GM19397 (cell line): ENCODE measurements at regions not wholly inside any gene's neighbourhood (a gene's known extent, or its start where the extent isn't known, plus 50 kb on each side); places are given as distances from the start of the nearest gene placed in this dataset.

Experiments
- ATAC-seq: cut with Tn5 transposase; IDR thresholded peaks from one replicate; pipeline ENCODE4 v1.9.1; 2021; ENCODE audit warnings: mild to moderate bottlenecking, moderate library complexity; ENCODE audit not compliant: unreplicated experiment

DNA sequence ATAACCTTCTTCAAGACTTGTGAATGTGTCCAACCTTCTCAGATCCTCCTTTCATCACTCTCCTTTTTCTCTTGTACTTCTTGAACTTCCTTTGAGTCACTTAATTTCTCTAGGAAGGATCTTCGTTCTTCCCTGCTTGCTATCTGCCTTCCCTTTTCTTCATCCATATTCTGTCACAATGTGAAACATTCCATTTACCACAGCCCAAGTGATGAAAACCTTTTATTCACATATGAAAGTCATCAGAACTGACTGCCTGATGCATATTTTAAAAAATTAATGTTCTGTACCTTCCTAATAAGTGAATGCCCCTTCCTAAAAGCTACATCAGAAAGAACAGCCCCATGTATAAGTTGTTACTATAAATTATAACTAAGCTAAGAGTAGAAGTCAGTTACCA is 520.4 kb upstream of the LUZP2 start:
- ATAC-seq, result no peak

DNA sequence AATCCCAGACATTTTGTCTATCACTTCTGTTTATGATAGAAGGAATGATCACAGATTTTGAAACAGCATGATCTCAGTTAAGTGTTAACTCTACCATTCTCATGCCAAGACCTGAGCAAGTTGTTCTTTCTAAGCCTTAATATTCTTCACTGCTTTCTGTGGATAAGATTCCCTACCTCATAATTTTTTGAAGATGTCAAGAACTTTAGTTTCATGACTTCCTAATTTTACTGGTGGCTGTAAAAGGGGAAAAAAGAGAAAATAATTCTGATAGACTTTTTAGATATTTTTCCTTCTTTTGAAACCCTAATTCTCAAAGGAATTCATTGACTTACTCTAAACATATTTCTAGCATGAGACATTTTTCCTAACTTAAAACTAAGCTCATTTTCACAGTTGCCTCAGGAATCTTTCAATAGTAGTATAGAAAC is 520.0 kb upstream of the LUZP2 start:
- no peak for ATAC-seq

DNA sequence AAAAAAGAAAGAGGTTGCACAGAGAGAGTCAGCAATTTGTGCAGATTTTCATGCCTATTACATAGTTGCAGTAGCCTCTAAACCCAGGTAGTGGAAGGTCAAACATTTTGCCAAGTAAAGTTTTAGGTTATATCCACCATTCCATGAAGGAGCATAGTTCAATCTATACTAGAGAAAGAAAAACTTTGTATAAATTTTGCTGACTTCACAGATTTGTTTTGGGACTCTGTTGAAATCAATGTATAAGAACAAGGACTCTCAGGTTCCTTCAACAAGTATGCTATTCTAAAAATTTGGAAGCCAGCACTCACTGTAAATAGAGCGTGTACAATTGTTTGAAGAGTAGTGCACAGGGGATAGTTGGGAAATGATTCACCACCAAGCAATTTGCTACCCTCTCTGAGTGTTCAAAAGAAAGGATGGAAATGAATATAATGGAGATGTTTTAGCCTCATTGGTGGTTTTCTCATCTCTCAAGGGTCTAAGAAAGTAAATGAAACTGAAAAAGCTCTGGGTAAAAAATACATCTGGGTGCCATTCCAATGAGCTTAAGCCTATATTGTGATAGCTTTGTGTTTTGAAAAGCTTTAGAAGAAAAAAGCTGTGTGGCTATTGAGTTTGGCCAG is 508.4 kb upstream of the LUZP2 start:
- no peak for ATAC-seq

DNA sequence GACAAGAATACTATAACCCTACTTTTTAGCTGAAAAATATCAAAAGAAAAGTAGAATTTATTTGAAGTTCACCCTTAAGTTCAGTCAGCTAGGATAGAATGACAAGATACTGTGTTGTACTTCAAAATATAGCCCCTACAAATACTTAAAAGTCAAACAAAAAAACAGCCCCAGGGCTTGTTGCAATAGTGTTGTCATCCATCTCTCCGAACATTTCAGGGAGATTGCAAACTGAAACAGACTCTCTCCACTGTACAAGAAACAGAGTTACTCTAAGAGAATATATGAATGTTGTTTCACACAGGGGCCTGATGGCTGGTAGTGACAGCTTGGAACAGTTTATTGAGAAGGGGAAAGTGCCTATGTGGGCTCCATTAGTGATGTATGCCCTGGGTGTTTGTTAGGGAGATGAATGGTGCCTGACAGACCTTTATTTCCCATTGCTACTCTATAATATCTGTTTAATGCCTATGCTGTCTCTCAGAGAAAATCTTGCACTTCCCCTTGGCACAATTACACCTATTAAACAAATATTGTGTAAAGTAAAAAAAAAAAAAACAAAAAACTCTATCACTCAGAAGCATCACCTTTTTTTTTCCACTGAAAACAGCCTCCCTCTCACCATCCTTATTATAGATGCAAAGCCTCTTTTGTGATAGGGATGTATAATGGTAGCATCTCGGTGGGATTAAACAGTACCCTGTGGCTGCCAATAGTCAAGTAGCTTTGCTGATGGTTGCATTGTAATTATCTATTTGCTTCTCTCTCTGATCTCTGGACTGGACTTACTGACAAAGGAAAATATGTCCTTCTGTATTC is 506.3 kb upstream of the LUZP2 start:
- ATAC-seq, result no peak

DNA sequence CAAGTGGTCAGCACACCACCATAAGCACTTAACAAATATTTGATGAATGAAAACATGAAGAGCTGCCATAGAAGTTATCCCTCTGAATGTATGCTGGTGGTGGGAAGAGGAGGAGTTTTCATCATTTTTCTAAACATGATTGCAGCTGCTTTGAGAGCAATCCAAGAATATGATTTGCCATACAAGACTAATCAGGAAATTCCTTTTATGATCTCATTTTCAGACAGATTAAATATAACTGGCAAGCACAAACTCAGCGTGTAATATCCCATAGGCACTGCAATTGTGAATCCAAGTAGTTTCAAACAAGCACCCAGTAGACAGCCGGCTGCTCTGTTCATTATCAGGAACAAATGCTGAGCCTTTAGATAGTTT is 505.7 kb upstream of the LUZP2 start:
- ATAC-seq, result no peak

DNA sequence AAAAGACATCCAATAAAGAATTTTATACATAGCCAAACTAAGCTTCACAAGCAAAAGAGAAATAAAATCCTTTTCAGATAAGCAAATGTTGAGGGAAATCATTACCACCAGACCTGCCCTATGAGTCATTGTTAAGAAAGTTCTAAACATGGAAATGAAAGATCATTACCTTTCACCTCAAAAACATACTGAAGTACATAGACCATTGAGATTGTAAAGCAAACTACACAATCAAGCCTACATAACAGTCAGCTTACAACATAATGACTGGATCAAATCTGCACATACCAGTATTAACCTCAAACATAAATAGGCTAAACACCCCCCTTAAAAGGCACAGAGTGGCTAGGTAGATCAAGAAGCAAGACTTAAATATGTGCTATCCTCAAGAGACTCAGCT is 501.0 kb upstream of the LUZP2 start:
- no peak for ATAC-seq

DNA sequence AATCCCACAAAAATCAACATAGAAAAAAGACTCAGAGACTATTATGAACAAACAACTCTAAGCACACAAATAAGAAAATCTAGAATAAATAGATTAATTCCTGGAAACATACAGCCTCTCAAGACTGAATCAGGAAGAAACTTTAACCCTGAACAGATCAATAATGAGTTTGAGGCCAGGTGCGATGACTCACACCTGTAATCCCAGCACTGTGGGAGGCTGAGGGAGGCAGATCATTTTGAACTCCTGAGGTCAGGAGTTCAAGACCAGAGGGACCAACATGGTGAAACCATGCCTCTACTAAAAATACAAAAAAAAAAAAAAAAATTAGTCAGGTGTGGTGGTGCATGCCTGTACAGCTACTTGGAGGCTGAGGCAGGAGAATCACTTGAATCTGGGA is 499.5 kb upstream of the LUZP2 start:
- ATAC-seq, result no peak

DNA sequence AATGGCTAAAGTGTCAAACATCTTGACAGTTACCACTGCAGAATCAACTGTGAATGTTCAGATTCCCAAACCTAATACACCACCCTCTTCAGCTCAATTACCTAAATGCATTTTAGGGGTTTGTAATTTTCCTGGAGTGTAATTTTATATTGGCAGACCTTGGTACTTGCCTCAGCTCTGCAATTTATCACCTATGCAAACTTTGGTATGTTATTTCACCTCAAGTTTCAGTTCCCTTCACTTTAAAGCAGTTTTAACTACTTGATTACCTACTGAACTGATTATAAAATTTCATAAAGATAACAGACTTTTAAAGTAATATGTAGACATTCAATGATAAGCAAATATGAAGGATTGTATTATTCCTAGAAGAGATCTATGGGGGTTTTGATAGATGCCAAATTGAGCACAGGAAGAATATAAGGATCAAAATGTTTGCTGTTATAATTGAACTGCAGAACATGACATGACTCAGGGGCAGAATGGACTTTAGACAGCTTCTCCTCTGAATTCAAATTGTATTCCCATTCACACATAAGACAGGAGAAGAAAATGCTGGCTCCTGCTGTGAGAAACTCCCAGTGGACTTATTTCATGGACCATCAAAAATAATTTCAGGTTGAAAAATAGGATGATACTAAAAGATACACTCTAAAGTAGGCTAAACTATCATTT is 491.5 kb upstream of the LUZP2 start:
- no peak for ATAC-seq

DNA sequence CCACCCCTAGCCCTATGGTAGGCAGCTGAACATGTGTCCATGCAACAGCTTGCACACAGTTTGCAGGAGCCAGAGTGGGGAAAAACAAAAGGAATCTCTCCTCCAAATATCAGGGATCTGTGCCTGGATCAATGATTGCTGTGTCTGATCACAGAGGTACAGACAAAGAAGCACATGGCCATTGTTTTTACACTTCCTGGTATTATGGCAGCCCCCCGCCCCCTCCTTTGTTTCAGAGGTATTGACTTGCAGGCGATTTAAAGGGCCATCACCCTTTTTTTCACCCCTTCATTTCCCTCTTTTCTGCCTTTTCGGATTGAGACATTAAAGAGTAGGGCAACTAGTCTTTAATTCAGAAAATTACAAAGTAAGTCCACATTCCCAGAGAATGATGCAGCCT is 453.0 kb upstream of the LUZP2 start:
- ATAC-seq, result no peak

DNA sequence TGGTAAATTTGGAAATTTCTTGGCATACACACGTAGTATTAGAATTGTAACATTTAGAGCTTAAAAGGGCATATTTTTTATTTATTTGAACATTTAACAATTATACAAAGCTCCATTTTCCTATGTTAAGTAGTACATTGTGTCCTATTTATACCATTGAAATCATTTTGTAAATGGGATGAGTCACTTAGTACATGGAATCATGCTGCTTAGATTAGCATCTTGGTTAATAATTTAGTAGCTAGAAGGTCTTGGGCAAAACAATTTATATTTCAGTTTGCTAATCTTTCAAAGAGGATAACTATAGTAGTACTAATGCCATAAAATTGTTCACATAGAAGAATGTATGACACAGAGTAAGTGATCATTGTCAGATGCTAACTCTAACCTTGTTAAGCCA is 450.1 kb upstream of the LUZP2 start:
- ATAC-seq, result no peak

DNA sequence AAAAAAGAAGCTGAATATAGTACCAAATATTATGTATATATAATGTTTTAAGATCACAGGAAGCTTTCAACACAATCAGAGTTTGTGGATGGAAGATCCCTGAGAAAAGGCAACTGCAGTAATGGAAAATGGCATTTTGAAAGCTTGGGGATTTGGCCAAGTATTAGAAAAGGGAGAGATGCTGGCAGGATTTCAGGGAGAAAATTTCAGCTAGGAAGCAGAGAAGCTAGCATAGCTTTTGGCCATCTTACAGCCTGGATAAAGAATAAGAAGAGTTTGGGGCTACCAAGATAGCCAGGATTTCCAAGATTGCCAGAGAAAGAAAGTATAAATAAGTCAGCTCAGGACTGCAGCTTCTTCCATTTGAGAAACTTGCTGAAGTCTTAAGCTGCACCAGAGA is 440.8 kb upstream of the LUZP2 start:
- ATAC-seq, result no peak

DNA sequence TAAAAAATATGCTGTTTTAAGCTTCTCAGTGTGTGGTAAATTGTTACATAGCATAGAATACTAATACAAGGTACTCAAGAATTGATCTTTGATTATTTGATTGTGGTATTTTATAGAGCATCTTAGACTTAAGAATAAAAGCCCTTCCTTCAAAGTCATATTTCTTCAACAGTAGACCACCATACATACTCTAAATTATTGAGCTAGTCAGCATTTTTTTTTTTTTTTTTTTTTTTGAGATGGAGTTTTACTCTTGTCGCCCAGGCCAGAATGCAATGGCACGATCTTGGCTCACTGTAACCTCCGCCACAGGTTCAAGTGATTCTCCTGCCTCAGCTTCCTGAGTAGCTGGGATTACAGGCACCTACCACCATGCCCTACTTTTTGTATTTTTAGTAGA is 436.7 kb upstream of the LUZP2 start:
- no peak for ATAC-seq

DNA sequence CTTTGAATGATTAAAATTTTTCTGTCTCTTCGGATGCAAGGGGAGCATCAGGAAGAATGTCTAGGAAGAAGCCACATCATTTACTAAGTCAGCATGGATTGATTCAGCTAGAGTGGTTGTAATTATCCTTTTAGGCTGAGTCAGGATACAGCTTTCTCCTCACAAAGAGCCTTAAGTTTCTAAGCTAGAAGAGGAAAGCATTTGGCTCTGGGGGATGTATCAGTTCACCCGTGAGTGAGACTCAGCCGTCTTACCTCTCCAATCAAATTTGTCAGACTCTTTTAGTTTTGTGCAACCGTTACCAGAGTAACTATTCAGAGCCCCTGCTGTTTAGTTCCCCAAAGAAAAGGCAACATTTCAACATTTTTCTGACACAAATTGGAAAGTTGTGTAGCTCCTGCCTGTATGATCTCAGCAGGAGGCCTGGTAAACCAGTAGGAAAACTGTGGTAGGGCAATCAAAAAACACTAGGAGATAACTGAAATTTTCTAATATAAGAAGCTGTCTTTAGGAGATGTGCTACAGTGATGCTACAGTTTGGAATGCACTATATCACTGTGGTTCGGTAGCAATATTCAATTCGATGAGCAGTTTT is 432.4 kb upstream of the LUZP2 start:
- no peak for ATAC-seq

DNA sequence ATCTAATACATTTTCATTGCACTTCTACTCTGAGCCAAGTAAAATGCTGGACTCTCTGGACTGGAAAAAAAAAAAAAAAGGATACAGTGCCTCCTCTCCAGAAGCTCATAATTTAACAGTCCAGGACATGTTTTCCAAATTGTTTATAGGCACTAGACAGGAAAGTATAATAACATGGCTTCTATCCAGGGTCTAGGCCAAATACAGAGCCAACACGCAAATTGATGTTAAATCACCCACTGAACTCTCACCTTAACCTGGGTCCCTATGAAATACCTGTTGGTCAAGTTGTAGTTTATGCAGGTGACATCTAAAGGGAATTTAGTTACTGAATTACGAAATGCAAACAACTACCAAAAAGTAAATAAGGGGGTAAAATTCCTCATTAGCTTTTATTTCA is 428.7 kb upstream of the LUZP2 start:
- no peak for ATAC-seq

DNA sequence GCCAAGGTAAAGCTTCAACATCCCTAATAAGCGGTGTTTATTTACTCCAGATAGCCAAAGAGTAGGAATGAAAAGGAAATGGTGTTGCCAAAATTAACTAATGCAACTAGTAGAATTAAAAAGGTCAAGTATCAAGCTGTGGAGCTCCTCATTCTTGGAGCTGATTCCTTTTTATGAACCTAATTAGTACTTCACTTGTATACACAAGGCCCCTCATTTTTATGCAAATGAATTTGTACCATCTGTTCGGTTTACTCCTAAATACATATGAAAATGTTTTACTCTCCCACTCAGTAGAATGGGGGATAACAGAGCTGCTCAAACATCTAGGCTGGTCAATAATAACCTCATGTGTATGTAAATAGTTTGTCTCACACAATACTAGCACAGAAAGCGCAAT is 426.4 kb upstream of the LUZP2 start:
- no peak for ATAC-seq

DNA sequence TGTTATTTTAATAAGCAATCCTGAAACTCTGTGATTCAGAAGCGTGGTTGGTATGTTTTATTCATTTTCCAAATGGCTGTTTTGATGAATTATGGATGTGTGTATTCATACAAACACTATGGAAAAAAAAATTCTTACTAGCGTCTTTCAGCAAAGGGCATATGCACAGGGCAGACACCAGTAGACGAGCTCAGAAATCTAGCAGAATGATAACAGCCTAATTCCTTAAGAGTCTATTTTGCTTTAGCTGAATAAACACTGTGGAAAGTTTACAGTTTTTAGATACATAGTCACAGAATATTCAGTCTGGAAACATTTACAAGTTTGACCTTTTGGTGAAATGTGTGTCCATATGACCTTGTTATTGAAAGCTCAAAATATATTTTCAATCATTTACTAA is 418.8 kb upstream of the LUZP2 start:
- no peak for ATAC-seq

DNA sequence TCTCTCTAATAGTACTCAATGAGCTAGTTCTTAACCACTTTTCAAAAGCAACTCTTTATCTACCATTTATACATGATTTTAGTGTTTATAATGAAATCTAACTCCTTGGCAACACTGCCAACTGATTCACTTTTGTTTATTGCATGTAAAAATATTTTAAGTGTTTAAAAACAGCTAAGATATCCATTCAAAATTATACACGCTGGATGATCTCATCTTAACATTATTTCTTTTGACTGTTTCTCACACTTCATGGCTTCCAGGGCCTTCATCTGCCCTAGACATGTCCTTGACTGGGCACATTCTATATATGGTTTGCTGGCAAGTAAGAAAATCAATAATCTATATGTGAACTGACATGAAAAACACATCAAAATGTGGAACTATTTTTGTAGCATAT is 414.6 kb upstream of the LUZP2 start:
- ATAC-seq, result no peak

DNA sequence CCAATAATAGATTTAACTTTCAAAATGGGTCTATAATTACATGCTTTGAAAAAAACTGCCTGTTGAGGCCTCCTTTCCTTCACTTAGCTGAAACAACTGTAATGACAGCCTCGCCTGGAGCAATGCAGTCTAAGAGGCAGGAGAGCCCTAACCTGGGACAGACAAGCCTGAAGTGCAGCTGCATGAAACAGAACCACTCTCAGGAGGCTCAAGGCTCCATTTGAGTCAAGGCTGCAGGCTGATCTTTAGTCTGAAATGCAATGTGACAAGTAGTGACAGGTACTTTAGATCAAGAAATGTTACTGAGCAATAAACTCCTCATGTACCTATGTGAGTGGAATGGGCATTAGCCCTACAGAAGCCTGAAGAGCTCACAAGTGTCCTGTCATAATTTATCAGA is 414.0 kb upstream of the LUZP2 start:
- no peak for ATAC-seq

DNA sequence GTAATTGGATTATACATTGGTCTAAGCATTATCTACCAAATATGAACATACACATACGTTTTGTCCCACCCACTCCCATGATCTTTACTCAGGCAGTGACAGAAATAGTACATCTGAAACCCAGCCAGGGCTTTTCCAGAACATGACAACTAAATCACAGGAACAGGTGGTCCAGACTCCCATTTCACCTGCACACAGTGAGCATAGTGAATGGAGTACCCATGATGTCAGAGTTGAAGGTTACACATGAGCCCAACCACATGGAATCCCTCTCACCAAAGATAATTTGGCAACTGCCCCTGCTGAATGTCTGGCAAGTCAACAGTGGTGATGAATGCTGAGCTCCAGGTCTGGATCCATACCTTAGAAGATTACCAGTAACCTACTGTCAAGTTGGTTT is 411.9 kb upstream of the LUZP2 start:
- no peak for ATAC-seq

DNA sequence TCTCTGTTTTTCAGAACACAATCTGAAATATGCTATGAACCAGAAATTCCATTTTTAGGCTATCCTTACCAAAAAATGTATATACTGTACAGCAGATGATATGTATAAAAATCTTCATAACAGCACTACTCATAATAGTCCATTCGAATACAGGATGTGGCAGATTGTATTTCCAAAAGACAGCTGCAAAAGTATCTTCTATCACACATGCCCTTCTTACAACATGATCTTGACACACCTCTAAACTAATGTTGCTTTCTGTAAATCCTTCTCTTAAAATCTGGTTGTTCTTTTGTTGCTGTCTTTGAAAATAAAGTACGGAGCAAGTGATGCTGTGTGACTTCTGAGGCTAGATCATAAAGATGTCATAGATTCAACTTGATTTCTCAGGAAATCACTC is 409.9 kb upstream of the LUZP2 start:
- no peak for ATAC-seq

DNA sequence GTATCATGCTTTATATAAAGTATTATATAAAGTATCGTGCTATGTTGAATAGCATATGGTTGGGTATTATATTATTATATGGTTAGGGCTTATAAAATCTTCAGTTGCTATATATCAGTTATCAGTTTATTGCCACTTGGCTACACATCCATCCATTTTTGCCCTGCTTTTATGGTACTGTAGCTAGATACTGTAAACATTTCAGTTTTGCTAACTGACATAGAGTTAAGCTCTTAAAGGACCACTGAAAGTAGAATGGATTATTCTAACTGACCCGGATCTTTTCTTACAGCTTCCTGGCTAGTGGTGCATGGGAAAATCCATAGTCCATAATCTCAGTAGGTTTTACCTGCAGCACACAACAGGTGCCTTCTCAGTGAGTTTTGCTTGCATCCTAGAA is 405.3 kb upstream of the LUZP2 start:
- ATAC-seq, result no peak

DNA sequence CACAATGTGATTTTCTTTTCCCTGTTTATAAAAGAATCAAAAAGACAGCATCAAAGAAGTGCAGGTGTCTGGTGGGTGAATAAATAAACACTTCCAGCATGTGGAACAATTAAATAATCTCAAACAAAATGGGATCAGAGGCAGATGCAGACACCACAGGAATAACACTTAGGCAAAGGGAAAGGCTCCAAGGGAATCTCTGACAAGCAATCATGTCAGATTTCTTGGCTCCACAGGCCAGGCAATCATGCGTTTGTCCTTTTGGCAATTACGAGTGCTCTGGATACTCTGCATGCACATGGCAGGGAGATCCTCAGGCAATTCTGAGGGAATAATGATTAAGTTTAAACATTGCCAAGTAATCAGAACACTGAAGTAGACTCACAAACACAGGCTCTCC is 403.5 kb upstream of the LUZP2 start:
- ATAC-seq, result no peak
